IMR-90 (cell line): ENCODE measurements at regions not wholly inside any gene's neighbourhood (a gene's known extent, or its start where the extent isn't known, plus 50 kb on each side); places are given as distances from the start of the nearest gene placed in this dataset.
A peak's percentile ranks its signal among the peaks of the same experiment; 100 is the strongest.

ENCODE experiments used
- ATAC-seq: fragments of 200-7000 bp; cut with Tn5 transposase; 2 replicates; pipeline ENCODE4 v1.9.1; 2020; ENCODE audit warnings: low read depth, mild to moderate bottlenecking, moderate library complexity
- BruUV-seq: library from RNA; stranded (reverse); fragments of 400-500 nt; replicated peaks from 2 replicates; lab custom pipeline; 2021; lab: Mats Ljungman, UMichigan
- CTCF ChIA-PET: fragments of 300-600 bp; formaldehyde crosslinking; extraction: SDS; loops from one replicate; lab custom pipeline; 2021; ENCODE audit warnings: antibody characterized with exemption; lab: Yijun Ruan, JAX
- POLR2A ChIA-PET: fragments of 300-600 bp; sonication (Branson Sonifier 250); formaldehyde crosslinking; loops from one replicate; lab custom pipeline; 2022; ENCODE audit warnings: antibody characterized with exemption; ENCODE audit not compliant: unreplicated experiment; lab: Charles Lee
- DNase-seq: peaks from one replicate; pipeline ENCODE4 v3.0.0; 2013
- H2AFZ ChIP-seq: replicated peaks from 2 replicates; pipeline ENCODE3; 2013; ENCODE audit warnings: low read length, mild to moderate bottlenecking; ENCODE audit not compliant: poor library complexity
- H2AK5ac ChIP-seq: 2 replicates; pipeline ENCODE4 v1.6.1; 2013; ENCODE audit warnings: low read depth, low read length, inconsistent platforms
- H2AK9ac ChIP-seq: replicated peaks from 2 replicates; pipeline ENCODE3; 2013; ENCODE audit warnings: mild to moderate bottlenecking, low read depth, low read length, moderate library complexity; ENCODE audit not compliant: poor library complexity
- H2BK120ac ChIP-seq: 2 replicates; pipeline ENCODE4 v1.6.1; 2013; ENCODE audit warnings: low read depth, low read length, inconsistent platforms
- H2BK15ac ChIP-seq: 3 replicates; pipeline ENCODE4 v1.6.1; 2013; ENCODE audit warnings: low read depth, low read length, inconsistent platforms
- H2BK20ac ChIP-seq: 2 replicates; pipeline ENCODE4 v1.6.1; 2013; ENCODE audit warnings: low read depth, mild to moderate bottlenecking, inconsistent platforms, low read length, moderate library complexity
- H2BK5ac ChIP-seq: 2 replicates; pipeline ENCODE4 v1.6.1; 2013; ENCODE audit warnings: mild to moderate bottlenecking, low read depth, low read length, inconsistent platforms; ENCODE audit not compliant: poor library complexity, severe bottlenecking
- H3K14ac ChIP-seq: replicated peaks from 2 replicates; pipeline ENCODE4 v1.6.1; 2013; ENCODE audit warnings: low read depth, low read length, inconsistent platforms
- H3K18ac ChIP-seq: 2 replicates; pipeline ENCODE4 v1.6.1; 2013; ENCODE audit warnings: low read depth, low read length, control low read depth
- H3K23ac ChIP-seq: 2 replicates; pipeline ENCODE4 v1.6.1; 2013; ENCODE audit warnings: low read depth, low read length, inconsistent platforms
- H3K27ac ChIP-seq: 2 replicates; pipeline ENCODE4 v1.5.1; 2013; ENCODE audit warnings: mild to moderate bottlenecking, control low read depth, low read length; ENCODE audit not compliant: insufficient read depth
- H3K27me3 ChIP-seq: 2 replicates; pipeline ENCODE4 v1.6.1; 2013; ENCODE audit warnings: low read length; ENCODE audit not compliant: control insufficient read depth, insufficient read depth
- H3K36me3 ChIP-seq: 2 replicates; pipeline ENCODE4 v1.6.1; 2013; ENCODE audit warnings: low read length, mixed read lengths; ENCODE audit not compliant: control insufficient read depth, insufficient read depth
- H3K4ac ChIP-seq: 2 replicates; pipeline ENCODE4 v1.6.1; 2013; ENCODE audit warnings: low read depth, low read length, inconsistent platforms
- H3K4me1 ChIP-seq: 2 replicates; pipeline ENCODE4 v1.6.1; 2013; ENCODE audit warnings: low read length, mixed read lengths; ENCODE audit not compliant: control insufficient read depth, insufficient read depth
- H3K4me2 ChIP-seq: 2 replicates; pipeline ENCODE4 v1.6.1; 2013; ENCODE audit warnings: low read depth, mild to moderate bottlenecking, control low read depth, low read length, moderate library complexity
- H3K4me3 ChIP-seq: 2 replicates; pipeline ENCODE4 v1.5.1; 2013; ENCODE audit warnings: low read depth, mild to moderate bottlenecking, control low read depth, low read length, moderate library complexity; ENCODE audit not compliant: insufficient read depth
- H3K56ac ChIP-seq: 2 replicates; pipeline ENCODE4 v1.6.1; 2013; ENCODE audit warnings: low read length, inconsistent platforms; ENCODE audit not compliant: insufficient read depth; ENCODE audit errors: extremely low read depth
- H3K79me1 ChIP-seq, 2 experiments: 2 replicates each; pipeline ENCODE4 v1.6.1; 2013; ENCODE audit warnings: low read length in 2 of 2, inconsistent platforms in 1 of 2, low read depth in 1 of 2
- H3K9ac ChIP-seq: 2 replicates; pipeline ENCODE4 v1.6.1; 2013; ENCODE audit warnings: low read depth, low read length, control low read depth
- H3K9me1 ChIP-seq: 2 replicates; pipeline ENCODE4 v1.6.1; 2013; ENCODE audit warnings: low read length, inconsistent platforms; ENCODE audit not compliant: insufficient read depth
- H3K9me3 ChIP-seq: 2 replicates; pipeline ENCODE4 v1.6.1; 2013; ENCODE audit warnings: low read length; ENCODE audit not compliant: control insufficient read depth, insufficient read depth
- H4K20me1 ChIP-seq: 2 replicates; pipeline ENCODE4 v1.6.1; 2013; ENCODE audit warnings: low read length, inconsistent platforms; ENCODE audit not compliant: insufficient read depth
- H4K5ac ChIP-seq: 2 replicates; pipeline ENCODE4 v1.6.1; 2013; ENCODE audit warnings: mild to moderate bottlenecking, low read depth, low read length, control low read depth
- H4K8ac ChIP-seq, 2 experiments: 2 replicates each; pipeline ENCODE4 v1.6.1; 2013; ENCODE audit warnings: low read depth in 2 of 2, low read length in 2 of 2, control low read depth in 1 of 2, inconsistent platforms in 1 of 2
- H4K91ac ChIP-seq: 2 replicates; pipeline ENCODE4 v1.6.1; 2013; ENCODE audit warnings: low read depth, low read length, inconsistent platforms; ENCODE audit not compliant: insufficient read depth
- BHLHE40 ChIP-seq: fragments of 150-350 bp; IDR thresholded peaks from 2 replicates; pipeline ENCODE4 v1.6.1; 2016; ENCODE audit warnings: mild to moderate bottlenecking, low read depth, low read length
- CEBPB ChIP-seq: IDR thresholded peaks from 2 replicates; pipeline ENCODE4 v1.6.1; 2012; ENCODE audit warnings: low read depth, low read length, improper control_type of control experiment
- FOS ChIP-seq: fragments of 150-350 bp; IDR thresholded peaks from 2 replicates; pipeline ENCODE4 v1.6.1; 2016; ENCODE audit warnings: low read depth, low read length
- MAFK ChIP-seq: IDR thresholded peaks from 2 replicates; pipeline ENCODE4 v1.6.1; 2012; ENCODE audit warnings: low read depth, low read length, improper control_type of control experiment
- POLR2A ChIP-seq: IDR thresholded peaks from 2 replicates; pipeline ENCODE4 v1.6.1; 2012; ENCODE audit warnings: mild to moderate bottlenecking, low read depth, low read length
- RCOR1 ChIP-seq: IDR thresholded peaks from 2 replicates; pipeline ENCODE4 v1.6.1; 2012; ENCODE audit warnings: mild to moderate bottlenecking, low read length, improper control_type of control experiment; ENCODE audit not compliant: insufficient replicate concordance
- RFX5 ChIP-seq: IDR thresholded peaks from 2 replicates; pipeline ENCODE4 v1.8.0; 2012; ENCODE audit warnings: low read depth, mild to moderate bottlenecking, low read length, moderate library complexity
- WGBS, 2 experiments: methylation state at CpG; one replicate each; pipeline versions ENCODE4 v1.1.5 to v1.1.7; 2013; ENCODE audit warnings: missing lambda C conversion rate in 2 of 2; ENCODE audit not compliant: insufficient read length in 1 of 2; ENCODE audit errors: extremely low coverage in 2 of 2; 5-methylcytosine and 5-hydroxymethylcytosine counted together
- dilution Hi-C: fragments of 300-500 bp; cut with HindIII; formaldehyde crosslinking; loops from one replicate; pipeline ENCODE4 v1.14.3; 2018; ENCODE audit warnings: low sequenced_read_pairs; ENCODE audit not compliant: unreplicated experiment
- in situ Hi-C: fragments of 300-500 bp; cut with MboI; formaldehyde crosslinking; loops from 3 replicates; pipeline ENCODE4 v1.14.3; 2019; ENCODE audit warnings: low sequenced_read_pairs, inconsistent platforms, mixed read lengths
- intact Hi-C: fragments of 100-400 bp; cut with micrococcal nuclease; formaldehyde crosslinking; loops from 2 replicates; pipeline ENCODE4 v1.10.0; 2022
- TF ChIP-seq, protein P1 (sequence below): fragments of 150-350 bp; IDR thresholded peaks from 2 replicates; pipeline ENCODE4 v1.6.1; 2017; ENCODE audit warnings: mild to moderate bottlenecking, antibody characterized with exemption, low read length, low read depth

DNA sequence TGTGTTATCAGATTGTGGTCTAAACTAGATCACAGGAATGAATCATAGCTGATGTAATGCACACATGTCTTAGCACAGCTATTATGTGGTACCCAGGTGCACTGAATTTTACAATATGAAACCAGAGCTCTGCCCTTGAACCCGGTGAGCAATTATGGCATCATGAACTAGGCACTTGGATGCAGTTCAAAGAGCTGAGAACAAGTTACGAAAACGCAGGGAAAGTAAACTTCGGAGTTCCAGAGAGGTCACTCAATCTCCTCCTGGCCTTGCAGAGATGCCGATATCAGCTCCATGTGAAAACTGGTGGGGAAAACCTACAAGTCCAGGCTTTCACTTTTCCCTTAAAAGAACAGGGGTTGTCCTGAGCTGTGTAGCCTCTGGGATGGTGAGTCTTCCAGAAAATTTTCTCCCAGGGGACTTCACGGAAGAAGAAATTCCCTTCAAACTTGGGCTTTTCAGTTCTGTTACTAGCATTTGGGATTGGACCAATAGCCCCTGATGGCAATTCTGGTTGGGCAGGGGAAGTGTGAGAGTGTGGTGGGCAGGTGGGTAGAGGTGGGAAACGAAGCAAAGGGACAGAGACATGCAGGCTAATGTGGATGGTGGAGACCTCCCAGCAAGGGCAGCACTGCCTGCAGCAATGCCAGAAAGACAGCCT, 71.1 kb upstream of the SH3BP4 start:
- Histone ChIP-seq H3K23ac (peak overlapping the region; percentile 51), H2AK5ac (peak overlapping the region; percentile 93), H4K5ac (peak overlapping the region; percentile 93), H2BK5ac (peak overlapping the region; percentile 92), H3K79me1 (peaks cover 0 to 3% of the 10 kb centered on the region in 2 experiments; a peak in 2 of 4 replicates), H2BK20ac (peak overlapping the region; percentile 75), H3K36me3 (no peaks in the 10 kb centered on the region), H2AFZ (peak overlapping the region; percentile 33), H3K9me1 (peaks cover 8% of the 10 kb centered on the region; the same call in 1 of the 2 replicates), H3K9ac (peak overlapping the region; percentile 72), H3K14ac (peak overlapping the region; percentile 44), H3K4me1 (peaks cover 13% of the 10 kb centered on the region), H3K27me3 (no peaks in the 10 kb centered on the region), H3K9me3 (no peaks in the 10 kb centered on the region), H3K27ac (peak overlapping the region; percentile 96), H4K8ac (peak overlapping the region; percentile 96 to 97), H4K20me1 (no peaks in the 10 kb centered on the region), H4K91ac (peak overlapping the region; percentile 95), H3K4ac (peak overlapping the region; percentile 94), H3K4me3 (no peak overlapping the region), H3K4me2 (peak overlapping the region; percentile 27), H2BK120ac (peak overlapping the region; percentile 91), H3K18ac (peak overlapping the region; percentile 95), H2BK15ac (peak overlapping the region; percentile 83; the same call in 2 of the 3 replicates), H2AK9ac (peak overlapping the region; percentile 79), H3K56ac (peak overlapping the region; percentile 63)
- dilution Hi-C loops: no loop called here
- DNase-seq (peak; percentile 100), ATAC-seq (peak; percentile 62)
- ChIA-PET POLR2A (no interaction called here), CTCF (interaction anchor here (0.7 to 3.0 kb wide), 10 partner anchors 9 to 323 kb away, joined by 3 to 13 read pairs (median 3); no protein-coding TSS in a partner anchor)
- in situ Hi-C loops: loop anchor here (10.0 kb wide), 2 partner anchors 224 to 326 kb away; no protein-coding TSS in a partner anchor
- BruUV-seq: no TSS peak
- intact Hi-C loops: loop anchor here (1.0 to 5.0 kb wide), 7 partner anchors 56 to 330 kb away; no protein-coding TSS in a partner anchor
- WGBS, 2 experiments: 24% methylated on average over 3 of the region's 7 CpGs; no CpG with 5 or more reads in 1 of the 2 experiments
- peak; percentile 74 for TF ChIP-seq CEBPB
- peak; percentile 51 for TF ChIP-seq RCOR1
- TF ChIP-seq, protein P1, sequence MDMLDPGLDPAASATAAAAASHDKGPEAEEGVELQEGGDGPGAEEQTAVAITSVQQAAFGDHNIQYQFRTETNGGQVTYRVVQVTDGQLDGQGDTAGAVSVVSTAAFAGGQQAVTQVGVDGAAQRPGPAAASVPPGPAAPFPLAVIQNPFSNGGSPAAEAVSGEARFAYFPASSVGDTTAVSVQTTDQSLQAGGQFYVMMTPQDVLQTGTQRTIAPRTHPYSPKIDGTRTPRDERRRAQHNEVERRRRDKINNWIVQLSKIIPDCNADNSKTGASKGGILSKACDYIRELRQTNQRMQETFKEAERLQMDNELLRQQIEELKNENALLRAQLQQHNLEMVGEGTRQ: no peak
- peak; percentile 25; the same call in 1 of the 2 replicates for TF ChIP-seq MAFK
- TF ChIP-seq RFX5: no peak
- peak; percentile 45; the same call in 1 of the 2 replicates for TF ChIP-seq BHLHE40
- TF ChIP-seq POLR2A: 0 out of 2 replicates have a peak, but pooled peaks have one; percentile 30
- peak; percentile 85 for TF ChIP-seq FOS
